LNCAP (cell line): ENCODE measurements at regions not wholly inside any gene's neighbourhood (a gene's known extent, or its start where the extent isn't known, plus 50 kb on each side); places are given as distances from the start of the nearest gene placed in this dataset.

Experiments used
- TF ChIP-seq, protein P1 (sequence below): fragments of 450-650 bp; IDR thresholded peaks from 2 replicates; pipeline ENCODE4 v1.5.1; 2017; ENCODE audit warnings: mild to moderate bottlenecking

DNA sequence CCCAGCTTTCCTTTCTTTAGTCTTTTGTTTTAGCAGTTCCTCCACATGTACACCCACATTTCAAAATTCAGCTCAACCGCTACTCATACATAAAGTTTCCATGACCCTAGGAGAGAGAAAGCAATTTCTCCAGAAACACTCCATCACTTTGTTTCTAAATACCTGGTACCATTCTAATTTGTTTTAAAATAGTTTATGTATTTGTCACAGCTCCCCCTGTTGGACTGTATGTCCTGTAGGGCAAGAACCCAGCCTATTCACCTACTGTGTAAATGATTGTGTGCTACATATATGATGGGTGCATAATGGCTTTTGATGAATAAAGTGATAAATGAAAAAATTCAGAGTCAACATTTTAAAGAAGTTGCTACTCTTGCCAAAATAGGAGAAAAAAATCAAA lies 139.1 kb downstream of the COX7C start:
- TF ChIP-seq, protein P1, sequence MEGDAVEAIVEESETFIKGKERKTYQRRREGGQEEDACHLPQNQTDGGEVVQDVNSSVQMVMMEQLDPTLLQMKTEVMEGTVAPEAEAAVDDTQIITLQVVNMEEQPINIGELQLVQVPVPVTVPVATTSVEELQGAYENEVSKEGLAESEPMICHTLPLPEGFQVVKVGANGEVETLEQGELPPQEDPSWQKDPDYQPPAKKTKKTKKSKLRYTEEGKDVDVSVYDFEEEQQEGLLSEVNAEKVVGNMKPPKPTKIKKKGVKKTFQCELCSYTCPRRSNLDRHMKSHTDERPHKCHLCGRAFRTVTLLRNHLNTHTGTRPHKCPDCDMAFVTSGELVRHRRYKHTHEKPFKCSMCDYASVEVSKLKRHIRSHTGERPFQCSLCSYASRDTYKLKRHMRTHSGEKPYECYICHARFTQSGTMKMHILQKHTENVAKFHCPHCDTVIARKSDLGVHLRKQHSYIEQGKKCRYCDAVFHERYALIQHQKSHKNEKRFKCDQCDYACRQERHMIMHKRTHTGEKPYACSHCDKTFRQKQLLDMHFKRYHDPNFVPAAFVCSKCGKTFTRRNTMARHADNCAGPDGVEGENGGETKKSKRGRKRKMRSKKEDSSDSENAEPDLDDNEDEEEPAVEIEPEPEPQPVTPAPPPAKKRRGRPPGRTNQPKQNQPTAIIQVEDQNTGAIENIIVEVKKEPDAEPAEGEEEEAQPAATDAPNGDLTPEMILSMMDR = no peak

GRCh38 chr5:86757824-86758223 lies 140.1 kb downstream of the COX7C start:
- TF ChIP-seq, protein P1 = no peak

DNA sequence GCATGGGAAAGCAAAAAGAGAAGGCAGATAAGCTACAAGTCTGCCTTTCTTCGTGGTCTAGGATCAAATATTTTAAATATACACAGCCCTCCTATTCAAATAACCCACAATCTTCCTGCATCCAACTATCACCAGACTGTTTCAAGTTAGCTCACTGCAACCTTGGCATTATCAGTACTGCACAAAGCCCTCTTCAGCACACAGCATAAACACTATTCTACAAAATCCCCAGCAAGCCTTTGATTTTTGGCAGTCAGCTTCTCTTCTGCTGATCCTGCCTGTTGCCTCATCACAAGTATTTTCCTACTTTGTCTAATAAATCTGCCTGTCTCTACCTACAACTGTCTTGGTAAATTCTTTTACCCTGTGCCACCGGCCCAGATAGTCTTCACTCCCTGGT lies 142.9 kb downstream of the COX7C start:
- TF ChIP-seq, protein P1 = no peak

DNA sequence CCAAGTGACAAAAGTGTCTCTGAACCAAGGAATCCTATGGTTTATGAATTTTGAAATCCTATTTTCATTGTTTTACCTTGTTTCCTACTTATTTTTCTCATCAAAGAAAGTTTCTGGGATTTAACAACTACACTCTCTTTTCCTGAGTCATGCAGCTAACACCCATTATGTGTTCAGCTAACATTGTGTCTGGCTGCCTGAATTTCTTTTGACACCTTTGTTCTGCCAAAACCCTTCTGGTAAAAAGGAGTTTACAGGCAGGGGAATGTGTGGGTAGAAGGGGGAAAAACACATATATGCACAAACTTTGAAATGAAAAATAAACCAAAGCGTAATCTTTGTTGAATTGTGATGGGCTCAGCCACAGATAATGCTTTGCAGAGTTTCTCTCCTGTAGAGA lies 146.2 kb downstream of the COX7C start:
- TF ChIP-seq, protein P1 = no peak

DNA sequence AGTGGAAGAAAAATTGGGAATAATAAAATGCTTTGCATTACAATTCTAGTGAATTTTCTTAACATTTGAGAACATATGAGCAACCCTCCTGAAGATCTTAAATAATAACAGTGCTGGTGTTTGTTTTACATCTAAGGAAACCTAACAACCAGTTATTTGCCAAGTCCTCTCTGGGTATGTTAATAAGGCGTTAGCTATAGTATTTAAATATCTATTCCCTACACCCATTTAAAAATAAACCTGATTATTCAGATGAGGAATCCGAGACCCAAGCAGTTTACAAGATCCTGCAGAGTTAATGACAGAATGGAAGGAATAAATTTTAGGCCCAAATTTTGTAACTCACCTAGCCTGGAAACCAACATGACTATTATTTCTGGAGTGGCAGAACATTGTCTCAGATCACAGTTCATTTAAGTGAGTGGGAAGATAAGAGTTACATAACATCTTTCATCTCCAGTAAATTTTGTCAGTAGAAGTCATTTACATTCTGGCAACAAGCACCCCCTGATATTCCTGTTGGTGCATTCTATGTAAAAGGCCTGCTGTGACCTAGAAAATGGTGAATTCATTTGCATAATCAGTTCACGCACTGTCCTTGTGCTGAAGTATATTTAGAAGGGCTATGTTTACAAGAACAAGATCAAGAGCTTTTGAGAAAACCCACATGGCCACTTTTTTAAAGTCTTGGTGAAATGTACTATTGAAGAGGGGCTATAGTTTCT lies 148.2 kb downstream of the COX7C start:
- TF ChIP-seq, protein P1 = no peak

GRCh38 chr5:86768699-86769202 lies 151.0 kb downstream of the COX7C start:
- TF ChIP-seq, protein P1 = no peak

- TF ChIP-seq, protein P1 = no peak
Observed at GRCh38 chr5:86780018-86780417, 162.3 kb downstream of the COX7C start.

DNA sequence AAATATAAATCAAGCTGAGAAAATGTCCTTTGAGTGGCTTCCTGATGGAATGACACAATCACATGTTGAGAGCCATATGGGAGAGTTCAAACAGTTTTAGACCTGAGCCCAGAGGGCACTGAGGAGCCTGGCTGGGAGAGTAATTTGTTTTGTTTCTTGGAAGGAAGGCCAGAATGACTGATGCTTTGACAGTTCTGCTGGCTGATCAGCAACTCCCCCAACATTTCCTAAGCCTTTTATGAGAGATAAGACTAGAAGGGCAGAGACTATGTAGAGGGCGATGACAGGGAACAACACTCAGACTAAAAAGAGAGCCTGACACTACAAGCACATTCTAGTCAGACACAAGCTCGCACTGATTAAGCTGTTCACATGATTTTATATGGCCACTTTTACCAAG lies 169.2 kb downstream of the COX7C start:
- TF ChIP-seq, protein P1 = no peak
